LNCaP clone FGC (cell line): ENCODE measurements at regions not wholly inside any gene's neighbourhood (a gene's known extent, or its start where the extent isn't known, plus 50 kb on each side); places are given as distances from the start of the nearest gene placed in this dataset.
"Not testable (repeated sequence)": the region's sequence is repeated elsewhere in the genome, so short reads cannot be mapped to it uniquely, and the experiment has no call there.

Experiments
- DNase-seq: peaks from one replicate; pipeline ENCODE4 v3.0.0-alpha.2; 2011; ENCODE audit warnings: low read depth
- H3K4me3 ChIP-seq: 2 replicates; pipeline ENCODE4 v1.5.1; 2011; ENCODE audit warnings: mild to moderate bottlenecking, low read depth, low read length, control low read depth
- CTCF ChIP-seq: IDR thresholded peaks from 2 replicates; pipeline ENCODE4 v1.5.1; 2012; ENCODE audit warnings: mild to moderate bottlenecking; ENCODE audit not compliant: control insufficient read depth, insufficient read depth; ENCODE audit errors: extremely low read depth

DNA sequence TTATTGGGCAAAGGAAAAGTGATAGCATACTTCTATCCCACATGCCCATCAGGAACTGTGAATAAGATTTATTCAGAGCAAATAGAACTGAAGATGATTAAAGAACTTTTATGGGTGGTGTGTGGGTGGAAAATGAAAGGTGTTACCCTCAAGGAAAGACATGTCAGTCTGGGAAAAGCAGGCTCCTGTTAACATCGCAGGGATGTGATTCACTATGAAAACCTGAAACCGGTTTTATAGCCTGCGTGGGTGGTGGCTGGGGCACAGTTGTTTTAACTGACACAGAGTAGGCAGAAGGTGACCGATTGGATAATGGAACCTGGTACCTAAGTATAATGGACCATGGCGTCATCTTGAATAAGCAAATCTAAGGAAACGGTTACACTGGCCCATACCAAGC is 61.3 kb upstream of the CASK start:
- no peak for DNase-seq
- TF ChIP-seq CTCF: no peak

GRCh38 chrX:41982953-41983352 is 59.6 kb upstream of the CASK start:
- DNase-seq: no peak
- no peak for TF ChIP-seq CTCF
- H3K4me3 ChIP-seq: no peak overlapping the region

More for the DNA sequence above, 61.3 kb upstream of the CASK start:
- no peak overlapping the region for H3K4me3 ChIP-seq

DNA sequence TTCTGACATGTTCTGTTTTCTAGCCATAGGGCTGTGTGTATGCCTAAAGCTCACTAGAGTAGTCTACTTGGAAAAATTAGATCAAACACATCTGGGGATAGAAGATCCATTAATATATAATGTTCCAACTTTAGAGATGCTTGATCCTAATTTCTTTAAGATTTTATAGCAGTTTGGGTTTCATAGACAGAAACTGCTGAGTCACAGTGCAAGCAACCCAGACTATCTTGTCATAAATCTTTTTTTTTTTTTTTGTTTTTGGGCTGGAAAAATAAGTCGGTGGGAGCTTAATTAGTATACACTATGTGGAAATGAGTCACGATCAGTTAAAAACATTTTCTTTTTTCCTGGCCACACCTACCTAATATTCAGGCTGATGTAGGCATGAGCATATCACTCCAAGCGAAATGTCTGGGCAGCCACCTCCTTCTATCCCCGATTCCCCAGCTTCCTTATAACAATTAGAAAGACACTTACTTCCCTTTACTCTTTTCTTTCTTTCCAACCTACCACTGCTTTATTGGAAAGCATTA is 58.2 kb upstream of the CASK start:
- H3K4me3 ChIP-seq: no peak overlapping the region
- no peak for TF ChIP-seq CTCF
- no peak for DNase-seq

DNA sequence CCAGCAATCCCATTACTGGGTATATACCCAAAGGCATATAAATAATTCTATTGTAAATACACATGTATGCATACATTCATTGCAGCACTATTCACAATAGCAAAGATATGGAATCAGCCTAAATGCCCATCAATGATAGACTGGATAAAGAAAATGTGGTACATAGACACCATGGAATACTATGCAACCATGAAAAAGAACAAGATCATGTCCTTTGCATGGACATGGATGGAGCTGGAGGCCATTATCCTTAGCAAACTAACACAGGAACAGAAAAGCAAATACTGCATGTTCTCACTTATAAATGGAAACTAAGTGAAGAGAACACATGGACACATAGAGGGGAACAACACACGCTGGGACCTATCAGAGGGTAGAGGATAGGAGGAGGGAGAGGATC is 51.3 kb upstream of the CASK start:
- not testable (repeated sequence) for H3K4me3 ChIP-seq, DNase-seq

- DNase-seq: no peak
- TF ChIP-seq CTCF: no peak
These were observed 49.9 kb upstream of the CASK start for GRCh38 chrX:41973208-41973607.

More at GRCh38 chrX:41973208-41973607, 49.9 kb upstream of the CASK start:
- H3K4me3 ChIP-seq: no peak overlapping the region
